HL-60 (cell line): ENCODE measurements at regions not wholly inside any gene's neighbourhood (a gene's known extent, or its start where the extent isn't known, plus 50 kb on each side); places are given as distances from the start of the nearest gene placed in this dataset.

ENCODE experiments used
- DNase-seq, 2 experiments: peaks; one replicate each; pipeline ENCODE4 v3.0.0-alpha.2; 2010 to 2020; ENCODE audit warnings: low read depth in 1 of 2, low spot score in 1 of 2
- H3K27ac ChIP-seq: fragments of 250-450 bp; sonication (Bioruptor Pico); replicated peaks from 2 replicates; pipeline ENCODE4 v1.5.1; 2020; ENCODE audit warnings: mild to moderate bottlenecking, moderate library complexity
- H3K27me3 ChIP-seq: fragments of 250-450 bp; sonication (Bioruptor Pico); 2 replicates; pipeline ENCODE4 v1.5.1; 2021; ENCODE audit warnings: mild to moderate bottlenecking, moderate library complexity; ENCODE audit not compliant: insufficient read depth, poor library complexity, severe bottlenecking
- H3K4me3 ChIP-seq: replicated peaks from 2 replicates; pipeline ENCODE4 v1.5.1; 2011; ENCODE audit warnings: mild to moderate bottlenecking, control low read depth, low read length; ENCODE audit not compliant: insufficient read depth
- CTCF ChIP-seq: IDR thresholded peaks from one replicate; pipeline ENCODE4 v1.5.1; 2011; ENCODE audit warnings: low read length, control low read depth, inconsistent platforms; ENCODE audit not compliant: insufficient read depth
- GABPA ChIP-seq: IDR thresholded peaks from 2 replicates; pipeline ENCODE4 v1.6.1; 2012; ENCODE audit warnings: low read depth
- POLR2AphosphoS5 ChIP-seq: IDR thresholded peaks from 2 replicates; pipeline ENCODE4 v1.6.1; 2012; ENCODE audit warnings: low read depth
- REST ChIP-seq: IDR thresholded peaks from 2 replicates; pipeline ENCODE4 v1.6.1; 2012; ENCODE audit warnings: low read depth; ENCODE audit not compliant: insufficient replicate concordance
- SPI1 ChIP-seq: IDR thresholded peaks from 2 replicates; pipeline ENCODE4 v1.6.1; 2012; ENCODE audit warnings: low read depth, mild to moderate bottlenecking, borderline replicate concordance

GRCh38 chr2:16999347-17000183 is 333.9 kb upstream of the CYRIA start:
- no peak for DNase-seq

GRCh38 chr2:16978301-16978700 is 312.7 kb upstream of the CYRIA start:
- DNase-seq, result no peak
- Histone ChIP-seq H3K4me3 (no peak overlapping the region), H3K27ac (no peak overlapping the region), H3K27me3 (no peaks in the 10 kb centered on the region)
- TF ChIP-seq CTCF (no peak), POLR2AphosphoS5 (no peak), SPI1 (no peak)

More at GRCh38 chr2:16999347-17000183, 333.9 kb upstream of the CYRIA start:
- H3K4me3 ChIP-seq, result no peak overlapping the region
- H3K27ac ChIP-seq, result no peak overlapping the region
- no peaks in the 10 kb centered on the region for H3K27me3 ChIP-seq
- no peak for TF ChIP-seq GABPA
- TF ChIP-seq POLR2AphosphoS5, result no peak
- TF ChIP-seq CTCF, result no peak
- no peak for TF ChIP-seq SPI1
- TF ChIP-seq REST, result no peak

GRCh38 chr2:16974688-16975087 is 309.1 kb upstream of the CYRIA start:
- no peak for DNase-seq
- no peaks in the 10 kb centered on the region for H3K27me3 ChIP-seq
- no peak for TF ChIP-seq SPI1
- TF ChIP-seq POLR2AphosphoS5, result no peak
- TF ChIP-seq CTCF, result no peak
- TF ChIP-seq GABPA, result no peak
- TF ChIP-seq REST, result no peak
- H3K27ac ChIP-seq, result no peak overlapping the region
- H3K4me3 ChIP-seq, result no peak overlapping the region
